GM23338 (cell line): ENCODE measurements at regions not wholly inside any gene's neighbourhood (a gene's known extent, or its start where the extent isn't known, plus 50 kb on each side); places are given as distances from the start of the nearest gene placed in this dataset.

Experiments used
- ATAC-seq: fragments of 200-7000 bp; cut with Tn5 transposase; 3 replicates; pipeline ENCODE4 v1.9.1; 2020
- DNase-seq: peaks from one replicate; pipeline ENCODE4 v3.0.0-alpha.2; 2015; ENCODE audit warnings: low spot score
- H2AFZ ChIP-seq: fragments of 200-600 bp; sonication (generic); 2 replicates; pipeline ENCODE4 v1.8.0; 2016; ENCODE audit warnings: antibody characterized with exemption, mild to moderate bottlenecking, moderate library complexity
- H3F3A ChIP-seq: fragments of 200-600 bp; sonication (generic); replicated peaks from 2 replicates; pipeline ENCODE4 v1.8.0; 2017; ENCODE audit warnings: antibody characterized with exemption, mixed run types, low read depth
- H3K27ac ChIP-seq: fragments of 200-600 bp; sonication (generic); 2 replicates; pipeline ENCODE4 v1.6.1; 2016; ENCODE audit warnings: low read depth
- H3K27me3 ChIP-seq: fragments of 200-600 bp; sonication (generic); 2 replicates; pipeline ENCODE4 v1.8.0; 2016; ENCODE audit warnings: mild to moderate bottlenecking, mixed run types, moderate library complexity; ENCODE audit not compliant: insufficient read depth
- H3K36me3 ChIP-seq: fragments of 200-600 bp; sonication (generic); 2 replicates; pipeline ENCODE4 v1.8.0; 2016; ENCODE audit warnings: mild to moderate bottlenecking; ENCODE audit not compliant: insufficient read depth
- H3K4me1 ChIP-seq: fragments of 200-600 bp; sonication (generic); 2 replicates; pipeline ENCODE4 v1.8.0; 2016; ENCODE audit warnings: mild to moderate bottlenecking, moderate library complexity; ENCODE audit not compliant: insufficient read depth
- H3K4me2 ChIP-seq: fragments of 200-600 bp; sonication (generic); 2 replicates; pipeline ENCODE4 v1.7.1; 2017; ENCODE audit warnings: mixed run types
- H3K4me3 ChIP-seq: fragments of 200-600 bp; sonication (generic); 2 replicates; pipeline ENCODE4 v1.6.1; 2016; ENCODE audit warnings: mixed run types
- H3K79me2 ChIP-seq: fragments of 200-600 bp; sonication (generic); replicated peaks from 2 replicates; pipeline ENCODE4 v1.8.0; 2017; ENCODE audit warnings: mild to moderate bottlenecking; ENCODE audit not compliant: insufficient read depth
- H3K9me2 ChIP-seq: fragments of 200-600 bp; sonication (generic); 2 replicates; pipeline ENCODE4 v1.8.0; 2017; ENCODE audit not compliant: insufficient read depth
- H4K20me1 ChIP-seq: fragments of 200-600 bp; sonication (generic); replicated peaks from 2 replicates; pipeline ENCODE4 v1.8.0; 2017; ENCODE audit warnings: mild to moderate bottlenecking; ENCODE audit not compliant: insufficient read depth
- H3K27ac Mint-ChIP-seq: 2 replicates; pipeline ENCODE4 v1.8.0; 2020; ENCODE audit warnings: inconsistent platforms, mild to moderate bottlenecking, moderate library complexity, mixed read lengths
- H3K27me3 Mint-ChIP-seq: 3 replicates; pipeline ENCODE4 v1.8.0; 2022; ENCODE audit warnings: low read depth, mild to moderate bottlenecking, moderate library complexity, mixed read lengths, inconsistent platforms; ENCODE audit not compliant: insufficient read depth, poor library complexity
- H3K36me3 Mint-ChIP-seq: 3 replicates; pipeline ENCODE4 v1.8.0; 2021; ENCODE audit warnings: low read depth, mild to moderate bottlenecking, inconsistent platforms, moderate library complexity, mixed read lengths
- H3K4me1 Mint-ChIP-seq: 3 replicates; pipeline ENCODE4 v1.8.0; 2020; ENCODE audit warnings: mild to moderate bottlenecking, inconsistent platforms, mixed read lengths
- H3K4me3 Mint-ChIP-seq: 3 replicates; pipeline ENCODE4 v1.8.0; 2021; ENCODE audit warnings: moderate library complexity, mild to moderate bottlenecking, inconsistent platforms, mixed read lengths
- H3K9me3 Mint-ChIP-seq: 3 replicates; pipeline ENCODE4 v1.8.0; 2020; ENCODE audit warnings: moderate library complexity, mild to moderate bottlenecking, inconsistent platforms, mixed read lengths
- ETS1 ChIP-seq: IDR thresholded peaks from 2 replicates; pipeline ENCODE4 v1.6.1; 2016; ENCODE audit warnings: antibody characterized with exemption
- EZH2 ChIP-seq: fragments of 200-600 bp; sonication (generic); IDR thresholded peaks from one replicate; pipeline ENCODE4 v1.8.0; 2017; ENCODE audit warnings: antibody characterized with exemption, mild to moderate bottlenecking, low read depth; ENCODE audit not compliant: unreplicated experiment
- EZH2phosphoT487 ChIP-seq: fragments of 200-600 bp; sonication (generic); IDR thresholded peaks from one replicate; pipeline ENCODE4 v1.8.1; 2018; ENCODE audit warnings: antibody characterized with exemption; ENCODE audit not compliant: unreplicated experiment
- ZNF114 ChIP-seq: fragments of 250-450 bp; sonication (Bioruptor Pico); IDR thresholded peaks from 2 replicates; pipeline ENCODE4 v1.5.0; 2020; ENCODE audit warnings: mild to moderate bottlenecking, moderate library complexity
- ZNF331 ChIP-seq: fragments of 250-450 bp; sonication (Bioruptor Pico); IDR thresholded peaks from 2 replicates; pipeline ENCODE4 v1.5.0; 2020; ENCODE audit warnings: low read depth, mild to moderate bottlenecking, moderate library complexity
- TF ChIP-seq, protein P1 (sequence below): fragments of 250-450 bp; sonication (Bioruptor Pico); IDR thresholded peaks from 2 replicates; pipeline ENCODE4 v1.5.0; 2020; ENCODE audit warnings: mild to moderate bottlenecking, moderate library complexity
- TF ChIP-seq, protein P2 (sequence below): IDR thresholded peaks from one replicate; pipeline ENCODE4 v1.6.1; 2018; ENCODE audit warnings: antibody characterized with exemption; ENCODE audit not compliant: unreplicated experiment

- no peak overlapping the region for H3K27ac ChIP-seq
- Mint-ChIP-seq H3K4me1 (peaks cover 7% of the 10 kb centered on the region; the same call in 1 of the 3 replicates), H3K36me3 (no peaks in the 10 kb centered on the region), H3K9me3 (no peaks in the 10 kb centered on the region), H3K4me3 (no peak overlapping the region), H3K27ac (no peak overlapping the region), H3K27me3 (no peaks in the 10 kb centered on the region)
- peak overlapping the region; percentile 57; the same call in 1 of the 2 replicates for H2AFZ ChIP-seq
- 0 out of 2 replicates have a peak, but pooled peaks cover 7% of the 10 kb centered on the region for H3K4me1 ChIP-seq
- H3K9me2 ChIP-seq, result no peaks in the 10 kb centered on the region
- no peaks in the 10 kb centered on the region for H4K20me1 ChIP-seq
- no peaks in the 10 kb centered on the region for H3K27me3 ChIP-seq
- H3K79me2 ChIP-seq, result no peaks in the 10 kb centered on the region
- H3K4me2 ChIP-seq, result no peak overlapping the region
- H3K36me3 ChIP-seq, result no peaks in the 10 kb centered on the region
- H3F3A ChIP-seq, result no peaks in the 10 kb centered on the region
- DNase-seq, result peak; percentile 26
- TF ChIP-seq, protein P1, sequence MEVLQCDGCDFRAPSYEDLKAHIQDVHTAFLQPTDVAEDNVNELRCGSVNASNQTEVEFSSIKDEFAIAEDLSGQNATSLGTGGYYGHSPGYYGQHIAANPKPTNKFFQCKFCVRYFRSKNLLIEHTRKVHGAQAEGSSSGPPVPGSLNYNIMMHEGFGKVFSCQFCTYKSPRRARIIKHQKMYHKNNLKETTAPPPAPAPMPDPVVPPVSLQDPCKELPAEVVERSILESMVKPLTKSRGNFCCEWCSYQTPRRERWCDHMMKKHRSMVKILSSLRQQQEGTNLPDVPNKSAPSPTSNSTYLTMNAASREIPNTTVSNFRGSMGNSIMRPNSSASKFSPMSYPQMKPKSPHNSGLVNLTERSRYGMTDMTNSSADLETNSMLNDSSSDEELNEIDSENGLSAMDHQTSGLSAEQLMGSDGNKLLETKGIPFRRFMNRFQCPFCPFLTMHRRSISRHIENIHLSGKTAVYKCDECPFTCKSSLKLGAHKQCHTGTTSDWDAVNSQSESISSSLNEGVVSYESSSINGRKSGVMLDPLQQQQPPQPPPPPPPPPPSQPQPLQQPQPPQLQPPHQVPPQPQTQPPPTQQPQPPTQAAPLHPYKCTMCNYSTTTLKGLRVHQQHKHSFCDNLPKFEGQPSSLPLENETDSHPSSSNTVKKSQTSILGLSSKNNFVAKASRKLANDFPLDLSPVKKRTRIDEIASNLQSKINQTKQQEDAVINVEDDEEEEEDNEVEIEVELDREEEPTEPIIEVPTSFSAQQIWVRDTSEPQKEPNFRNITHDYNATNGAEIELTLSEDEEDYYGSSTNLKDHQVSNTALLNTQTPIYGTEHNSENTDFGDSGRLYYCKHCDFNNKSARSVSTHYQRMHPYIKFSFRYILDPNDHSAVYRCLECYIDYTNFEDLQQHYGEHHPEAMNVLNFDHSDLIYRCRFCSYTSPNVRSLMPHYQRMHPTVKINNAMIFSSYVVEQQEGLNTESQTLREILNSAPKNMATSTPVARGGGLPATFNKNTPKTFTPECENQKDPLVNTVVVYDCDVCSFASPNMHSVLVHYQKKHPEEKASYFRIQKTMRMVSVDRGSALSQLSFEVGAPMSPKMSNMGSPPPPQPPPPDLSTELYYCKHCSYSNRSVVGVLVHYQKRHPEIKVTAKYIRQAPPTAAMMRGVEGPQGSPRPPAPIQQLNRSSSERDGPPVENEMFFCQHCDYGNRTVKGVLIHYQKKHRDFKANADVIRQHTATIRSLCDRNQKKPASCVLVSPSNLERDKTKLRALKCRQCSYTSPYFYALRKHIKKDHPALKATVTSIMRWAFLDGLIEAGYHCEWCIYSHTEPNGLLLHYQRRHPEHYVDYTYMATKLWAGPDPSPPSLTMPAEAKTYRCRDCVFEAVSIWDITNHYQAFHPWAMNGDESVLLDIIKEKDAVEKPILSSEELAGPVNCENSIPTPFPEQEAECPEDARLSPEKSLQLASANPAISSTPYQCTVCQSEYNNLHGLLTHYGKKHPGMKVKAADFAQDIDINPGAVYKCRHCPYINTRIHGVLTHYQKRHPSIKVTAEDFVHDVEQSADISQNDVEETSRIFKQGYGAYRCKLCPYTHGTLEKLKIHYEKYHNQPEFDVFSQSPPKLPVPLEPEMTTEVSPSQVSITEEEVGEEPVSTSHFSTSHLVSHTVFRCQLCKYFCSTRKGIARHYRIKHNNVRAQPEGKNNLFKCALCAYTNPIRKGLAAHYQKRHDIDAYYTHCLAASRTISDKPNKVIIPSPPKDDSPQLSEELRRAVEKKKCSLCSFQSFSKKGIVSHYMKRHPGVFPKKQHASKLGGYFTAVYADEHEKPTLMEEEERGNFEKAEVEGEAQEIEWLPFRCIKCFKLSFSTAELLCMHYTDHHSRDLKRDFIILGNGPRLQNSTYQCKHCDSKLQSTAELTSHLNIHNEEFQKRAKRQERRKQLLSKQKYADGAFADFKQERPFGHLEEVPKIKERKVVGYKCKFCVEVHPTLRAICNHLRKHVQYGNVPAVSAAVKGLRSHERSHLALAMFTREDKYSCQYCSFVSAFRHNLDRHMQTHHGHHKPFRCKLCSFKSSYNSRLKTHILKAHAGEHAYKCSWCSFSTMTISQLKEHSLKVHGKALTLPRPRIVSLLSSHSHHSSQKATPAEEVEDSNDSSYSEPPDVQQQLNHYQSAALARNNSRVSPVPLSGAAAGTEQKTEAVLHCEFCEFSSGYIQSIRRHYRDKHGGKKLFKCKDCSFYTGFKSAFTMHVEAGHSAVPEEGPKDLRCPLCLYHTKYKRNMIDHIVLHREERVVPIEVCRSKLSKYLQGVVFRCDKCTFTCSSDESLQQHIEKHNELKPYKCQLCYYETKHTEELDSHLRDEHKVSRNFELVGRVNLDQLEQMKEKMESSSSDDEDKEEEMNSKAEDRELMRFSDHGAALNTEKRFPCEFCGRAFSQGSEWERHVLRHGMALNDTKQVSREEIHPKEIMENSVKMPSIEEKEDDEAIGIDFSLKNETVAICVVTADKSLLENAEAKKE (CRISPR knock-in tag), result peak; percentile 75; the same call in 1 of the 2 replicates
- TF ChIP-seq EZH2phosphoT487, result no peak
- peak; percentile 78 for ATAC-seq
- no peak overlapping the region for H3K4me3 ChIP-seq
These were observed 1261.7 kb downstream of the DSC3 start for GRCh38 chr18:29780816-29781215.

GRCh38 chr18:29779096-29779495, 1263.4 kb downstream of the DSC3 start:
- ATAC-seq, result no peak
- Mint-ChIP-seq H3K9me3 (no peaks in the 10 kb centered on the region), H3K4me3 (no peak overlapping the region), H3K4me1 (peaks cover 7% of the 10 kb centered on the region; the same call in 1 of the 3 replicates), H3K36me3 (no peaks in the 10 kb centered on the region), H3K27me3 (no peaks in the 10 kb centered on the region), H3K27ac (no peak overlapping the region)
- Histone ChIP-seq H3K9me2 (no peaks in the 10 kb centered on the region), H3K36me3 (no peaks in the 10 kb centered on the region), H3K4me1 (0 out of 2 replicates have a peak, but pooled peaks cover 7% of the 10 kb centered on the region), H3K4me3 (no peak overlapping the region), H3K27me3 (no peaks in the 10 kb centered on the region), H3K27ac (no peak overlapping the region), H2AFZ (no peak overlapping the region), H3F3A (no peaks in the 10 kb centered on the region), H4K20me1 (no peaks in the 10 kb centered on the region), H3K79me2 (no peaks in the 10 kb centered on the region), H3K4me2 (no peak overlapping the region)
- DNase-seq, result no peak
- TF ChIP-seq EZH2 (no peak), EZH2phosphoT487 (no peak), ZNF114 (no peak), ETS1 (no peak), ZNF331 (CRISPR knock-in tag) (no peak)
- TF ChIP-seq, protein P2, sequence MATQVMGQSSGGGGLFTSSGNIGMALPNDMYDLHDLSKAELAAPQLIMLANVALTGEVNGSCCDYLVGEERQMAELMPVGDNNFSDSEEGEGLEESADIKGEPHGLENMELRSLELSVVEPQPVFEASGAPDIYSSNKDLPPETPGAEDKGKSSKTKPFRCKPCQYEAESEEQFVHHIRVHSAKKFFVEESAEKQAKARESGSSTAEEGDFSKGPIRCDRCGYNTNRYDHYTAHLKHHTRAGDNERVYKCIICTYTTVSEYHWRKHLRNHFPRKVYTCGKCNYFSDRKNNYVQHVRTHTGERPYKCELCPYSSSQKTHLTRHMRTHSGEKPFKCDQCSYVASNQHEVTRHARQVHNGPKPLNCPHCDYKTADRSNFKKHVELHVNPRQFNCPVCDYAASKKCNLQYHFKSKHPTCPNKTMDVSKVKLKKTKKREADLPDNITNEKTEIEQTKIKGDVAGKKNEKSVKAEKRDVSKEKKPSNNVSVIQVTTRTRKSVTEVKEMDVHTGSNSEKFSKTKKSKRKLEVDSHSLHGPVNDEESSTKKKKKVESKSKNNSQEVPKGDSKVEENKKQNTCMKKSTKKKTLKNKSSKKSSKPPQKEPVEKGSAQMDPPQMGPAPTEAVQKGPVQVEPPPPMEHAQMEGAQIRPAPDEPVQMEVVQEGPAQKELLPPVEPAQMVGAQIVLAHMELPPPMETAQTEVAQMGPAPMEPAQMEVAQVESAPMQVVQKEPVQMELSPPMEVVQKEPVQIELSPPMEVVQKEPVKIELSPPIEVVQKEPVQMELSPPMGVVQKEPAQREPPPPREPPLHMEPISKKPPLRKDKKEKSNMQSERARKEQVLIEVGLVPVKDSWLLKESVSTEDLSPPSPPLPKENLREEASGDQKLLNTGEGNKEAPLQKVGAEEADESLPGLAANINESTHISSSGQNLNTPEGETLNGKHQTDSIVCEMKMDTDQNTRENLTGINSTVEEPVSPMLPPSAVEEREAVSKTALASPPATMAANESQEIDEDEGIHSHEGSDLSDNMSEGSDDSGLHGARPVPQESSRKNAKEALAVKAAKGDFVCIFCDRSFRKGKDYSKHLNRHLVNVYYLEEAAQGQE, result no peak
